ENCODE measurements at regions not wholly inside any gene's neighbourhood (a gene's known extent, or its start where the extent isn't known, plus 50 kb on each side); places are given as distances from the start of the nearest gene placed in this dataset.
A peak's percentile ranks its signal among the peaks of the same experiment; 100 is the strongest.

DNA sequence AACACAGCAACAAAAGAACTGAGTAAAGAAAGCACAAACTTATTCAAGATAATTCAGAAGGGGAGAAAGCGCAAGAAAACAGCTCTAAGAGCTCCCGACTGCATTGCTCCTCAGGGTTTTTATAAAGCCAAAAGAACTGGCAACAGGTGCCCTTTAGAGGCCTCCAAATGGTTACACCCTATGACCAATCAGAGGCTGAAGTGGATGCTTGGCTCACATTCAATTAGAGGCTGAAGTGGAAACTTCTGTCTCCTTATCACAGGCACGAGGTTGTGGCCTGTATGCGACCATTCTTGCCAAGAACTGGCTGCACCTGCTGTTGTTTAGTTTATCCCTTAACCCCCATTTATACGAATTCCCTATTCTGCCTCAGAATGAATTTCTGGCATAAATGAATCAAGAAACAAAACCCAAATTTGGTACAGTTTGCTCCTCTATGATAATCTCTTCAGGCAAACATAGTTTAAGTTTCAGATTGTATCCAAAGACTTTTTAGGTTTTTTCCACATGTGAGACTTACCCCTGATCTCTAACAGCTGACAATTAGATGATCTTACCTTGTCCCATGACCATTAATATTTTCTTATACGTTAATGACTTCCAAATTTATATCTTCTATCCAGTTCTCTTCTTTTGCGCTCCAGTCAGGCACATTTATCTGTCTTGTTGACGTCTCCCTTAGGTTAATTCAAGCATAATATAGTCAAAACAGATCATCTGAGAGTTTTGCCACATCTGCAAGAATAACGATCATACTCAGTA lies 504.8 kb downstream of the NXPH1 start:
- DNase-seq (peak in 1 of 4 donors; percentile 6), ATAC-seq (no peak)
- TF ChIP-seq, protein P1, sequence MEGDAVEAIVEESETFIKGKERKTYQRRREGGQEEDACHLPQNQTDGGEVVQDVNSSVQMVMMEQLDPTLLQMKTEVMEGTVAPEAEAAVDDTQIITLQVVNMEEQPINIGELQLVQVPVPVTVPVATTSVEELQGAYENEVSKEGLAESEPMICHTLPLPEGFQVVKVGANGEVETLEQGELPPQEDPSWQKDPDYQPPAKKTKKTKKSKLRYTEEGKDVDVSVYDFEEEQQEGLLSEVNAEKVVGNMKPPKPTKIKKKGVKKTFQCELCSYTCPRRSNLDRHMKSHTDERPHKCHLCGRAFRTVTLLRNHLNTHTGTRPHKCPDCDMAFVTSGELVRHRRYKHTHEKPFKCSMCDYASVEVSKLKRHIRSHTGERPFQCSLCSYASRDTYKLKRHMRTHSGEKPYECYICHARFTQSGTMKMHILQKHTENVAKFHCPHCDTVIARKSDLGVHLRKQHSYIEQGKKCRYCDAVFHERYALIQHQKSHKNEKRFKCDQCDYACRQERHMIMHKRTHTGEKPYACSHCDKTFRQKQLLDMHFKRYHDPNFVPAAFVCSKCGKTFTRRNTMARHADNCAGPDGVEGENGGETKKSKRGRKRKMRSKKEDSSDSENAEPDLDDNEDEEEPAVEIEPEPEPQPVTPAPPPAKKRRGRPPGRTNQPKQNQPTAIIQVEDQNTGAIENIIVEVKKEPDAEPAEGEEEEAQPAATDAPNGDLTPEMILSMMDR (IDR thresholded peaks at IDR 0.05), result no peak
- TF ChIP-seq POLR2A (IDR thresholded peaks at IDR 0.05), result no peak
- no peaks in the 10 kb centered on the region for H3K9me3 ChIP-seq
- no peaks in the 10 kb centered on the region for H3K4me1 ChIP-seq
- H3K36me3 ChIP-seq (replicated peaks in 1 of 2; ENCODE audit: insufficient read depth in 1 of 2, low read depth in 2 of 2), result no peaks in the 10 kb centered on the region
- H3K27me3 ChIP-seq, result no peaks in the 10 kb centered on the region
- intact Hi-C loops (cut with DNase I), result no loop called here
- WGBS, 2 donors, result 42 to 48% methylated on average over 9 of the region's 9 CpGs
- no peak overlapping the region for H3K27ac ChIP-seq
- no peak overlapping the region for H3K4me3 ChIP-seq

DNA sequence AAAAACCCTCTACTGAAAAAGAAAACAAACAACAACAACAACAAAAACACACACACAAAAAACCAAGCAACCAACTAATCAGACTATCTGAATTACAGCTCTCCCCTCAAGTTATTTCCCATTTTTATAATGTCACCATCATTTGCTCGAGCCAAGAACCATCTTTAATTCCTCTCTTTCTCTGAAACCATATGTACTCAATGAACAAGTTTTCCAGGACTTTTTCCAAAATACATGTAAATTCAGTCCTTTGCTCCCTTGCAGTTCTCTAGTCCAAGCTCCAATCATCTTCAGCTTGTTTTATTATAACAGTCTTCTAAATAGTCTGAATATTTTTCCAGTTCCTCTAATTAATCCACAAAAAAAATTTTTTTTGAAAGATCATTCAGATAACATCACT lies 506.0 kb downstream of the NXPH1 start:
- ATAC-seq (no peak), DNase-seq (no peak)
- WGBS, 2 donors, result 52 to 70% methylated on average over 1 of the region's 1 CpG
- Histone ChIP-seq H3K27me3 (no peaks in the 10 kb centered on the region), H3K4me3 (no peak overlapping the region), H3K27ac (no peak overlapping the region), H3K4me1 (no peaks in the 10 kb centered on the region), H3K36me3 (replicated peaks in 1 of 2; ENCODE audit: insufficient read depth in 1 of 2, low read depth in 2 of 2) (no peaks in the 10 kb centered on the region), H3K9me3 (no peaks in the 10 kb centered on the region)
- TF ChIP-seq POLR2A (IDR thresholded peaks at IDR 0.05), result no peak
- TF ChIP-seq, protein P1 (IDR thresholded peaks at IDR 0.05), result no peak
- intact Hi-C loops (cut with DNase I), result no loop called here

DNA sequence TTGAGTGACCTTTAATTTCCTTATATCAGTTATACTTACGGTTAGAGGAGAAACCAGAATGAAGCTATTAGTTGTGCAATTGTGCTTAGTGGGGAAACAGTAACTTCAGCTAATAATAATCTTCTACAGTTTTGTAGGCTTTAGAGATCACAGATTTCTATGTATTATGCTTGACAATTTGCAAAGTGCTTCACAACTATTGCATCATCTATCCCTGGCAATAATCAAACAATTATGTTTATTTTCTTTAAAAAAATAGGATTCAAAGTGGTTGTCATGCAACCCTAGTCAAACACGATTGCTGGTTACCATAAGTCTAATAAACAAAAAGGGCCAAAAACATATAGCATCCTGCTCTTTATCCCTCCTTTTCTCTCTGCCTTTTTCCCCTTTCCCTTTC lies 530.3 kb downstream of the NXPH1 start:
- DNase-seq (no peak), ATAC-seq (no peak)
- TF ChIP-seq, protein P1 (IDR thresholded peaks at IDR 0.05), result no peak
- TF ChIP-seq POLR2A (IDR thresholded peaks at IDR 0.05), result no peak
- WGBS, 2 donors, result 53 to 56% methylated on average over 2 of the region's 2 CpGs
- intact Hi-C loops (cut with DNase I), result no loop called here
- H3K4me1 ChIP-seq, result no peaks in the 10 kb centered on the region
- no peak overlapping the region for H3K4me3 ChIP-seq
- no peaks in the 10 kb centered on the region for H3K9me3 ChIP-seq
- no peaks in the 10 kb centered on the region for H3K36me3 ChIP-seq (replicated peaks in 1 of 2; ENCODE audit: insufficient read depth in 1 of 2, low read depth in 2 of 2)
- H3K27me3 ChIP-seq, result no peaks in the 10 kb centered on the region
- no peak overlapping the region for H3K27ac ChIP-seq

DNA sequence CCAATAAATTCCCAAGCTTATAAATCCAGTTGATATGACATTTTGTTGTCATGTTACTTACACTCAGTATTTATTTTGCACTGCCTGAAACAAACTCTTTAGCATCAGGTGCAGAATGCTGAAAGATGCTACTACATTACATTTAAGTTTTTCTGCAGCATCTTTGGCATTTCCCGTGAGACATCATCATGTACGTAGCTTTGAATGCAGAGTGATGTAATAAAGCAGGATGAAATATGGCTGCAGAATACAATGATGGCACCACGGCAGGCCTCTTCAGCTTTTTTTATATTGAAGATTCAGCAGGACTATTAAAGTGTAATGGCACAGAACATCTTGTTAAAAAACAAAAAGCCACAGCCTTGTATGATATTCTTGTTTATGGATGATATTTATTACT lies 531.8 kb downstream of the NXPH1 start:
- TF ChIP-seq POLR2A (IDR thresholded peaks at IDR 0.05), result no peak
- TF ChIP-seq, protein P1 (IDR thresholded peaks at IDR 0.05), result no peak
- 71 to 80% methylated on average over 3 of the region's 3 CpGs for WGBS, 2 donors
- no peaks in the 10 kb centered on the region for H3K9me3 ChIP-seq
- DNase-seq (no peak), ATAC-seq (no peak)
- H3K27me3 ChIP-seq, result no peaks in the 10 kb centered on the region
- H3K4me1 ChIP-seq, result no peaks in the 10 kb centered on the region
- H3K27ac ChIP-seq, result no peak overlapping the region
- no peaks in the 10 kb centered on the region for H3K36me3 ChIP-seq (replicated peaks in 1 of 2; ENCODE audit: insufficient read depth in 1 of 2, low read depth in 2 of 2)
- no peak overlapping the region for H3K4me3 ChIP-seq
- intact Hi-C loops (cut with DNase I), result no loop called here

DNA sequence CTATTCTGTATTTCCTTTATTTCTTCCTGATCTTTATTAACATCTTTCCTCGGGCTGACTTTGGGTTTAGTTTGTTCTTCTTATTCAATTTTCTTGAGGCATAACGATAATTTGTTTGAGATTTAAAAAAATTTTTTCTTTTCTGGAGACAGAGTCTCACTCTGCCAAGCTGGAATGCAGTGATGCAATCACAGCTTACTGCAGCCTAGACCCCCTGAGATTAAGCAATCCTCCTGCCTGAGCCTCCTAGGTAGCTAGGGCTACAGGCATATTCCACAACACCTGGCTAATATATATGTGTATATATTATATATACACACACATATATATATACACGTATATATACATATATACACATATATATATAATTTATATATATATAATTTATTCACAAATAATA lies 540.2 kb downstream of the NXPH1 start:
- Histone ChIP-seq H3K4me3 (no peak overlapping the region), H3K9me3 (no peaks in the 10 kb centered on the region), H3K36me3 (replicated peaks in 1 of 2; ENCODE audit: insufficient read depth in 1 of 2, low read depth in 2 of 2) (no peaks in the 10 kb centered on the region), H3K27me3 (no peaks in the 10 kb centered on the region), H3K4me1 (no peaks in the 10 kb centered on the region), H3K27ac (no peak overlapping the region)
- WGBS, 2 donors, result 35 to 48% methylated on average over 3 of the region's 3 CpGs
- intact Hi-C loops (cut with DNase I), result no loop called here
- DNase-seq (no peak), ATAC-seq (no peak)
- TF ChIP-seq, protein P1 (IDR thresholded peaks at IDR 0.05), result no peak
- no peak for TF ChIP-seq POLR2A (IDR thresholded peaks at IDR 0.05)
